ENCODE measurements at regions not wholly inside any gene's neighbourhood (a gene's known extent, or its start where the extent isn't known, plus 50 kb on each side); places are given as distances from the start of the nearest gene placed in this dataset.

- no peak for TF ChIP-seq CTCF (conservative IDR thresholded peaks at IDR 0.05; ENCODE audit: low read length)
- no peak for TF ChIP-seq EZH2phosphoT487 (IDR thresholded peaks at IDR 0.05; ENCODE audit: borderline replicate concordance, low read depth, low read length)
Measured at GRCh38 chrY:7730664-7731063, 819.1 kb upstream of the AMELY start.

Data from OCI-LY7 (cell line).